ENCODE measurements at regions not wholly inside any gene's neighbourhood (a gene's known extent, or its start where the extent isn't known, plus 50 kb on each side); places are given as distances from the start of the nearest gene placed in this dataset.

DNA sequence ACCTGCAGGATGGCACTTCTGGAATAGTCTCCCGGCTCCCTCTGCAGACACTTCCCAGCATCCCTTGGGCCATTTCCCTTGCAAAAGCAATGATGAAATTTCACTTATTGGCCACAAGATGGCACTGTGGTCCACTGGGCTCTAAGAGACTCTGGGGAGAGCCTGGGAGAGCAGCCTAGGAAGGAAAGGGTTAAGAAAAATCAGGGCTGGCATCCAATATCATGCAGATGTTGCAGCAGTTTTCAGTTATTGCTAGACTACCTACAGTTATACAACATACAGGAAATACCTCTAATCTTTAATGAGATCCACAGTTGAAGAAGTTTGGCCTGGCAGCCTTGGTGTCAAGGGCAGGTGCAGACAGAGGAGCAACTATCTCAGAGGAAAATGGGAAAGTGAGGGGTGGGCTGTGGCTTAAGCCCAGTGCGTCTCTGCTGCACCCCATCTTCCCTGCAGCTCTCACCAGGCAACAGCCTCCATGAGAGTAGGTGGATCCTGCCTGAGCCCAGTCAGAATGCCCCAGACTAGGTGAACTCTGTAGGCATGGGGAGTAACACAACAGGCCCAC is 100.2 kb upstream of the PRSS58 start:
- no peak overlapping the region for H3K27ac ChIP-seq (ENCODE audit: low read depth, low read length)
- H3K36me3 ChIP-seq (ENCODE audit: control insufficient read depth in 5 of 5, insufficient read depth in 5 of 5, low read length in 5 of 5): no peaks in the 10 kb centered on the region
- no peaks in the 10 kb centered on the region for H3K9me3 ChIP-seq (ENCODE audit: control insufficient read depth in 5 of 5, low read length in 5 of 5)
- no peak overlapping the region for H3K9ac ChIP-seq (ENCODE audit: low read length in 5 of 5)
- H3K4me3 ChIP-seq (ENCODE audit: low read depth in 1 of 5, low read length in 5 of 5): no peak overlapping the region
- H3K27me3 ChIP-seq (ENCODE audit: control insufficient read depth in 5 of 5, insufficient read depth in 4 of 5, low read length in 5 of 5): no peaks in the 10 kb centered on the region
- peaks cover 0 to 16% (median 13%) of the 10 kb centered on the region in 5 donors for H3K4me1 ChIP-seq (ENCODE audit: control insufficient read depth in 5 of 5, insufficient read depth in 5 of 5, low read length in 5 of 5)

GRCh38 chr7:142356166-142356565 is 98.3 kb upstream of the PRSS58 start:
- Histone ChIP-seq H3K9me3 (ENCODE audit: control insufficient read depth in 5 of 5, low read length in 5 of 5) (no peaks in the 10 kb centered on the region), H3K4me1 (ENCODE audit: control insufficient read depth in 5 of 5, insufficient read depth in 5 of 5, low read length in 5 of 5) (peaks cover 0 to 16% (median 13%) of the 10 kb centered on the region in 5 donors), H3K9ac (ENCODE audit: low read length in 5 of 5) (no peak overlapping the region), H3K4me3 (ENCODE audit: low read depth in 1 of 5, low read length in 5 of 5) (no peak overlapping the region), H3K27me3 (ENCODE audit: control insufficient read depth in 5 of 5, insufficient read depth in 4 of 5, low read length in 5 of 5) (no peaks in the 10 kb centered on the region), H3K36me3 (ENCODE audit: control insufficient read depth in 5 of 5, insufficient read depth in 5 of 5, low read length in 5 of 5) (no peaks in the 10 kb centered on the region), H3K27ac (ENCODE audit: low read depth, low read length) (no peak overlapping the region)

DNA sequence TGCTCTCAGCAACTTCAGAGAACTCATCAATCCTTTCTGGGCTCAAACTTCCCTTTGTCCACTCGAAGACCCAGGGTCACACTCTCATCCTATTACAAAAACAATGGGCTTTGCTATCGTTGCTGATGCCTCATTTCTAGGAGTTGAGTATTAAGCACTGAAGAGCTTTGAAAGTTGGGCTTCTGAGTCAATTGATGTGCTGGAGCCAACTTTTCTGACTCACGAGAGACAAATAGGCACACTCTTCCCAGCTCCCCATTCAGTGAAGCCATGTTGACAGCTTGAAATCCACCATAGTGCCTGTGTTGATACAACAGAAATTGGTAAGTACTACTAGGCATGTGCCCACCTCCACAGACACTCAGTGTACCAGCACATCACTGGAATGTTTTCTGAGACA is 97.5 kb upstream of the PRSS58 start:
- Histone ChIP-seq H3K36me3 (ENCODE audit: control insufficient read depth in 5 of 5, insufficient read depth in 5 of 5, low read length in 5 of 5) (no peaks in the 10 kb centered on the region), H3K9me3 (ENCODE audit: control insufficient read depth in 5 of 5, low read length in 5 of 5) (no peaks in the 10 kb centered on the region), H3K27ac (ENCODE audit: low read depth, low read length) (no peak overlapping the region), H3K9ac (ENCODE audit: low read length in 5 of 5) (no peak overlapping the region), H3K4me1 (ENCODE audit: control insufficient read depth in 5 of 5, insufficient read depth in 5 of 5, low read length in 5 of 5) (peaks cover 0 to 16% (median 13%) of the 10 kb centered on the region in 5 donors), H3K27me3 (ENCODE audit: control insufficient read depth in 5 of 5, insufficient read depth in 4 of 5, low read length in 5 of 5) (peaks cover 0 to under 1% (median under 1%) of the 10 kb centered on the region in 5 donors), H3K4me3 (ENCODE audit: low read depth in 1 of 5, low read length in 5 of 5) (no peak overlapping the region)

DNA sequence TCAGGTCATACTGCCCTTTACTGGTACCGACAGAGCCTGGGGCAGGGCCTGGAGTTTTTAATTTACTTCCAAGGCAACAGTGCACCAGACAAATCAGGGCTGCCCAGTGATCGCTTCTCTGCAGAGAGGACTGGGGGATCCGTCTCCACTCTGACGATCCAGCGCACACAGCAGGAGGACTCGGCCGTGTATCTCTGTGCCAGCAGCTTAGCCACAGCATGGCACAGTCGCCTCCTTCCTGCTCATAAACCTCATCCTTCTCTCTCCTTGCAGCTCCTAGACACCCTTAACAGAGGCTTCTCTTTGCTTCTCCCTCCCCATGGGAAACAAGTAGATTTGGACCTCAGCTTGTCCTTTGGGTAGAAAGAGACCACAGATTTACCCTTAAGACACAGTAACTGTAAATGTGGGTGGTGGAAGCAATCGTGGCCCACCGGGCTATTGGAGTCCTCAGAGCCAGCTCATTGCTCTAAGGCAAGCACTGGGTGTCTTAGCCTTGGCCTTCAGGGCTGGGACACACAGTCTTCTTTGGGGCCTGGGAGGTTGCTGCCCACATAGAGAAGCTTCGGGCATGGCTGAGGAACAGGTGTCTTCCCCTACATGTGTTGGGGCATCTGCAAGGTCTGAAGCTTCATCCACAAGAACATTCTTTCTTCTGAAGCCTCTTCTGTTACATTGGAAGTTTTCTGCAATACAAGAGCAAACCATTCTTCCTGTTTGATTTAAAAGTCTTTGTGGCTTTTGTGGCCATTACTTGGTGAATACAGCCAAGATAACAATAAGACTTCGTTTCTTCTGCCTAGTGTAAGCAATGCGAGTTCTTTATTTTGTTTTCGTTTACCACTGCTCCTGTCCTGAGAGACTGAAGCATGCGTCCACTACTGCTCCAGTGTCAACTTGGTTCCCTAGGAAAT is 95.5 kb upstream of the PRSS58 start:
- Histone ChIP-seq H3K27me3 (ENCODE audit: control insufficient read depth in 5 of 5, insufficient read depth in 4 of 5, low read length in 5 of 5) (peaks cover 3 to 9% (median 6%) of the 10 kb centered on the region in 5 donors), H3K9ac (ENCODE audit: low read length in 5 of 5) (no peak overlapping the region), H3K27ac (ENCODE audit: low read depth, low read length) (no peak overlapping the region), H3K36me3 (ENCODE audit: control insufficient read depth in 5 of 5, insufficient read depth in 5 of 5, low read length in 5 of 5) (no peaks in the 10 kb centered on the region), H3K4me1 (ENCODE audit: control insufficient read depth in 5 of 5, insufficient read depth in 5 of 5, low read length in 5 of 5) (peaks cover 0 to 8% (median 8%) of the 10 kb centered on the region in 5 donors), H3K9me3 (ENCODE audit: control insufficient read depth in 5 of 5, low read length in 5 of 5) (no peaks in the 10 kb centered on the region), H3K4me3 (ENCODE audit: low read depth in 1 of 5, low read length in 5 of 5) (no peak overlapping the region)

DNA sequence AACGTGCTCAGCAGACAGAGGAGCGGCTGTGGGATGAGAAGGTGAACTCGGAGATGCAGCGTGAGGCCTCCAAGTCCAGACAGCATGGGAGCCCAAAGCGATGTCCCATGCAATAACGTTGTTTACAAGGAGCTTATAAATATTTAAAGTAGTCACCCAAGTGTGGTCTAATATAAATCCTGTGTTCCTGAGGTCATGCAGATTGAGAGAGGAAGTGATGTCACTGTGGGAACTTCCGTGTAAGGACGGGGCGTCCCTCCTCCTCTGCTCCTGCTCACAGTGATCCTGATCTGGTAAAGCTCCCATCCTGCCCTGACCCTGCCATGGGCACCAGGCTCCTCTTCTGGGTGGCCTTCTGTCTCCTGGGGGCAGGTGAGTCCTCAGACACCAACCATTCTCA is 94.7 kb upstream of the PRSS58 start:
- Histone ChIP-seq H3K4me3 (ENCODE audit: low read depth in 1 of 5, low read length in 5 of 5) (no peak overlapping the region), H3K9ac (ENCODE audit: low read length in 5 of 5) (no peak overlapping the region), H3K36me3 (ENCODE audit: control insufficient read depth in 5 of 5, insufficient read depth in 5 of 5, low read length in 5 of 5) (no peaks in the 10 kb centered on the region), H3K27me3 (ENCODE audit: control insufficient read depth in 5 of 5, insufficient read depth in 4 of 5, low read length in 5 of 5) (peaks cover 3 to 9% (median 6%) of the 10 kb centered on the region in 5 donors), H3K9me3 (ENCODE audit: control insufficient read depth in 5 of 5, low read length in 5 of 5) (no peaks in the 10 kb centered on the region), H3K4me1 (ENCODE audit: control insufficient read depth in 5 of 5, insufficient read depth in 5 of 5, low read length in 5 of 5) (peaks cover 0 to under 1% (median 0%) of the 10 kb centered on the region in 5 donors), H3K27ac (ENCODE audit: low read depth, low read length) (no peak overlapping the region)

DNA sequence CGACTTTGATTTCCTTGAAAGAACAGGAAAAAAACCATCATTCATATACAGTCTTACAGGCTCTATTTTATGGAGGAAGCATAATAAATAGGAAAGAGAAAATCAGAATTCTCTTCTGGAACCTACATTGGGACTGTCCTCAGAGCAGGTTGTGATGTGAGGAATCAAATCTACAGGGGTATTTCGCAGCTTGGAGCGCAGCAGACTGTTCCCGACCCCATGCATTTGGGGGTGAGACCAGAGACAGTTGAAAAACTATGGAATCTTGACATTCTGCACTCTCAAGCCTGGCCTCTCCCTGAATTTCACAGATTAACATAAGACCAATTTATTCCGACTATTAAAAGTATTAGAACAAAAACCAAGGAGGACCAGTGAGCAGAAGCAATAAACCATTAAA is 93.3 kb upstream of the PRSS58 start:
- no peak overlapping the region for H3K9ac ChIP-seq (ENCODE audit: low read length in 5 of 5)

GRCh38 chr7:142349670-142350405 is 92.0 kb upstream of the PRSS58 start:
- H3K9me3 ChIP-seq (ENCODE audit: control insufficient read depth in 5 of 5, low read length in 5 of 5): no peaks in the 10 kb centered on the region
- no peaks in the 10 kb centered on the region for H3K4me1 ChIP-seq (ENCODE audit: control insufficient read depth in 5 of 5, insufficient read depth in 5 of 5, low read length in 5 of 5)
- no peak overlapping the region for H3K9ac ChIP-seq (ENCODE audit: low read length in 5 of 5)
- H3K4me3 ChIP-seq (ENCODE audit: low read depth in 1 of 5, low read length in 5 of 5): no peak overlapping the region
- H3K27me3 ChIP-seq (ENCODE audit: control insufficient read depth in 5 of 5, insufficient read depth in 4 of 5, low read length in 5 of 5): peaks cover 3 to 10% (median 6%) of the 10 kb centered on the region in 5 donors
- no peaks in the 10 kb centered on the region for H3K36me3 ChIP-seq (ENCODE audit: control insufficient read depth in 5 of 5, insufficient read depth in 5 of 5, low read length in 5 of 5)
- no peak overlapping the region for H3K27ac ChIP-seq (ENCODE audit: low read depth, low read length)

More for the DNA sequence above, 93.3 kb upstream of the PRSS58 start:
- Histone ChIP-seq H3K27ac (ENCODE audit: low read depth, low read length) (no peak overlapping the region), H3K4me1 (ENCODE audit: control insufficient read depth in 5 of 5, insufficient read depth in 5 of 5, low read length in 5 of 5) (no peaks in the 10 kb centered on the region), H3K9me3 (ENCODE audit: control insufficient read depth in 5 of 5, low read length in 5 of 5) (no peaks in the 10 kb centered on the region), H3K27me3 (ENCODE audit: control insufficient read depth in 5 of 5, insufficient read depth in 4 of 5, low read length in 5 of 5) (peaks cover 3 to 10% (median 6%) of the 10 kb centered on the region in 5 donors), H3K4me3 (ENCODE audit: low read depth in 1 of 5, low read length in 5 of 5) (no peak overlapping the region), H3K36me3 (ENCODE audit: control insufficient read depth in 5 of 5, insufficient read depth in 5 of 5, low read length in 5 of 5) (no peaks in the 10 kb centered on the region)

DNA sequence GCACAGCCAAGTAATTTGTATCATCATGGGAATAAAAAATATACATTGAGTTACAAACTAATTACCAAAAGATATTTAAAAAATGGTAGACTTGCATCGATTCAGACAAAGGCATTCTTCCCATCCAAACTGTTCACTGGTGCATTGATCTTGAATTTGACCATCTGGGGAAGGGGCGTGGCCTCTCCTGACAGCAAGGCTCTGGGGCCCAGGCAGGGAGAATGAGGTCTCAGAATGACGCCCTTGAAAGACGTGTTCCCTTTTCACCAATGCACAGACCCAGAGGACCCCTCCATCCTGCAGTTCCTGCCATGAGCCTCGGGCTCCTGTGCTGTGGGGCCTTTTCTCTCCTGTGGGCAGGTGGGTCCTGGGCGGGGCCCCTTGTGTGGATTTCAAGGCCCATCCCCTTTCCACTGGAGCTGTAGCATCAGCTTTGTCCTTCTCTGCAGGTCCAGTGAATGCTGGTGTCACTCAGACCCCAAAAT is 91.1 kb upstream of the PRSS58 start:
- Histone ChIP-seq H3K4me3 (ENCODE audit: low read depth in 1 of 5, low read length in 5 of 5) (no peak overlapping the region), H3K4me1 (ENCODE audit: control insufficient read depth in 5 of 5, insufficient read depth in 5 of 5, low read length in 5 of 5) (no peaks in the 10 kb centered on the region), H3K9ac (ENCODE audit: low read length in 5 of 5) (no peak overlapping the region), H3K36me3 (ENCODE audit: control insufficient read depth in 5 of 5, insufficient read depth in 5 of 5, low read length in 5 of 5) (no peaks in the 10 kb centered on the region), H3K27ac (ENCODE audit: low read depth, low read length) (no peak overlapping the region), H3K9me3 (ENCODE audit: control insufficient read depth in 5 of 5, low read length in 5 of 5) (no peaks in the 10 kb centered on the region), H3K27me3 (ENCODE audit: control insufficient read depth in 5 of 5, insufficient read depth in 4 of 5, low read length in 5 of 5) (peaks cover 3 to 10% (median 6%) of the 10 kb centered on the region in 5 donors)

GRCh38 chr7:142348100-142348499 is 90.2 kb upstream of the PRSS58 start:
- Histone ChIP-seq H3K27me3 (ENCODE audit: control insufficient read depth in 5 of 5, insufficient read depth in 4 of 5, low read length in 5 of 5) (peaks cover 3 to 10% (median 6%) of the 10 kb centered on the region in 5 donors), H3K4me1 (ENCODE audit: control insufficient read depth in 5 of 5, insufficient read depth in 5 of 5, low read length in 5 of 5) (no peaks in the 10 kb centered on the region), H3K9me3 (ENCODE audit: control insufficient read depth in 5 of 5, low read length in 5 of 5) (no peaks in the 10 kb centered on the region), H3K27ac (ENCODE audit: low read depth, low read length) (no peak overlapping the region), H3K36me3 (ENCODE audit: control insufficient read depth in 5 of 5, insufficient read depth in 5 of 5, low read length in 5 of 5) (no peaks in the 10 kb centered on the region), H3K4me3 (ENCODE audit: low read depth in 1 of 5, low read length in 5 of 5) (no peak overlapping the region), H3K9ac (ENCODE audit: low read length in 5 of 5) (no peak overlapping the region)

Measured in subcutaneous abdominal adipose tissue (tissue), 5 donors.